ENCODE measurements at regions not wholly inside any gene's neighbourhood (a gene's known extent, or its start where the extent isn't known, plus 50 kb on each side); places are given as distances from the start of the nearest gene placed in this dataset.

GRCh38 chr12:111253213-111253612 lies 115.7 kb downstream of the PHETA1 start:
- TF ChIP-seq EZH2 (optimal IDR thresholded peaks at IDR 0.05; ENCODE audit: low read depth, low read length): no peak
- TF ChIP-seq, protein P1, sequence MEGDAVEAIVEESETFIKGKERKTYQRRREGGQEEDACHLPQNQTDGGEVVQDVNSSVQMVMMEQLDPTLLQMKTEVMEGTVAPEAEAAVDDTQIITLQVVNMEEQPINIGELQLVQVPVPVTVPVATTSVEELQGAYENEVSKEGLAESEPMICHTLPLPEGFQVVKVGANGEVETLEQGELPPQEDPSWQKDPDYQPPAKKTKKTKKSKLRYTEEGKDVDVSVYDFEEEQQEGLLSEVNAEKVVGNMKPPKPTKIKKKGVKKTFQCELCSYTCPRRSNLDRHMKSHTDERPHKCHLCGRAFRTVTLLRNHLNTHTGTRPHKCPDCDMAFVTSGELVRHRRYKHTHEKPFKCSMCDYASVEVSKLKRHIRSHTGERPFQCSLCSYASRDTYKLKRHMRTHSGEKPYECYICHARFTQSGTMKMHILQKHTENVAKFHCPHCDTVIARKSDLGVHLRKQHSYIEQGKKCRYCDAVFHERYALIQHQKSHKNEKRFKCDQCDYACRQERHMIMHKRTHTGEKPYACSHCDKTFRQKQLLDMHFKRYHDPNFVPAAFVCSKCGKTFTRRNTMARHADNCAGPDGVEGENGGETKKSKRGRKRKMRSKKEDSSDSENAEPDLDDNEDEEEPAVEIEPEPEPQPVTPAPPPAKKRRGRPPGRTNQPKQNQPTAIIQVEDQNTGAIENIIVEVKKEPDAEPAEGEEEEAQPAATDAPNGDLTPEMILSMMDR (IDR thresholded peaks at IDR 0.05; ENCODE audit: low read length): no peak

Measured in MM.1S (cell line).